ENCODE measurements at regions not wholly inside any gene's neighbourhood (a gene's known extent, or its start where the extent isn't known, plus 50 kb on each side); places are given as distances from the start of the nearest gene placed in this dataset.

DNA sequence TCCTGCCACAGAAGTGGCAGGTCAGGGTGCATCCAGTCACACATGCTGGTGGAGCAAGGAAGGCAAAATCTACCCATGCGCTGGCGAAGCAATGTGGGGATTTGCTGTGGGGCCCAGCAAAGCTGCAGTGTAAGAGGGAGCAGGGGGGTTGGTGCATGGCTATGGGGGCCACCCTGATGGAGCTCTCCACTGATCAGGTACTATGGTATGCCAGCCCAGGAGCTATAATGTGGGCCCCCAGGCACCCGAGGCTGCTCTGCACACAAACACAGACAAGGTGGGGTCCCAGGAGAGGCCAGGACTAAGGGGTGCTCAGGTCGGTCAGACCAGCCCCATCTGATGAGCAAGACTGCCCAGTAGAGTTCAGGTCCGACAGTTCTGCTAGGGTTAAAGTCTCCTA is 213.5 kb downstream of the ZC3H11B start:
- DNase-seq (ENCODE audit: low spot score), result no peak

GRCh38 chr1:219398815-219399396 is 214.0 kb downstream of the ZC3H11B start:
- no peak for DNase-seq (ENCODE audit: low spot score)

DNA sequence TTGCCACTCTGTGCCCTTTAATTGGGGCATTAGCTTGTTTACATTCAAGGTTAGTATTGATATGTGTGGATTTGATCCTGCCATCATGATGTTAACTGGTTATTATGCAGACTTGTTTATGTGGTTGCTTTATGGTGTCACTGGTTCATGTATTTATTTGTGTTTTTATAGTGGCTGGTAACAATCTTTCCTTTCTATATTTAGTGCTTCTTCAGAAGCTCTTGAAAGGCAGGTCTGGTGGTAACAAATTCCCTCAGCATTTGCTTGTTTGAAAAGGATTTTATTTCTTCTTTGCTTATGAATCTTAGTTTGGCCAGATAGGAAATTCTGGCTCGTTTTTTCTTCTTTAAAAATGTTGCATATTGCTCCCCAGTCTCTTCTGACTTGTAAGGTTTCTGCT is 215.4 kb downstream of the ZC3H11B start:
- no peak for DNase-seq (ENCODE audit: low spot score)

DNA sequence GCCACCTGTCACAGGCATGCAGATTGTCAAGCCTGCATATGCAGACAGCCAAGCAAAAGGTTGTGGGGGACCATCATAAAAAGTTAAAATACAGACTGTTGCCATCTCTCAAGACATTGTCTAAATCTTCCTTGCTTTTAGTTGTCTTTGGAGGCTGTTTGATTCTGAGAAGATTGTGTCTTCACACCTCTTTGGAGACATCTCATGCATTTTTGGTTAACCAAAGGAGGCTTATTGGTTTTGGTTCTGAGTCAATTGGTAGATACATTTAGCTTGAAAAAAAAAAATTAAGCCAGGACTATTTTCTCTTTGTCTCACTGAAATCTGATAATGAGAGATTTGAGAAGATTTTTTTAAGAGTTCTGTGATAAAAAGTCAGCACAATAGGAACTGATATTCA is 217.6 kb downstream of the LYPLAL1 start:
- no peak for DNase-seq (ENCODE audit: low spot score)

GRCh38 chr1:219387211-219387610 is 213.5 kb downstream of the LYPLAL1 start:
- no peak for DNase-seq (ENCODE audit: low spot score)

DNA sequence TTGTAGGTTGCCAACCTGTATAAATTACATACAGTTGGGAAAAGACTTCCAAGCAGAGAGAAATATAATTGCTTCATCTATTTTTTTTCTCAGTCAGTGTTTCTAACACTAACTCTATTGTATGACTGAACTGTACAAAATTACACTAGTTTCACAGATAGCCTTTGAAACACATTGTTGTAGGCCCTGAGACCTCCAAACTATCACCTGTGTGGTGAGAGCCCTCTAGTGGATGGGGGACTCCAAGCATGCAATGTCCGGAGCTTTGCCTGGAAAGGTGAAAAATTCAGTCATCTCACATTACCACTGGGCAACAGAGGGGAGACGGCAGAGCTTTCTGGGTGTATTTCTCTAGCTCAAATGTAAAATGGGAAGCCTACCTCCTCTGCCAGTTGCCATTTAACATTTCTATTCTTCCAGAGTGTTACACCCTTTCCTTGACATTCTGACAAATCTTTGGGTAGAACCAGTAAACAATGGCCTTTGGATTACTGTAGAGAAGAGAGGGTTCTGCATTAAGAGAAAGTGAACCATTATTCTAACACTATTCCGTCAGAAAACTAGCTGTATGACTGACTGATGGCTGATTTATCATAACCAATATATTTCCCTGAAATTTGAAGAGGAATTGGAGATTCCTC is 212.2 kb downstream of the LYPLAL1 start:
- peak; percentile 55 for DNase-seq (ENCODE audit: low spot score)

- DNase-seq (ENCODE audit: low spot score), result no peak
Observed at GRCh38 chr1:219383281-219383680, 209.6 kb downstream of the LYPLAL1 start.

GRCh38 chr1:219381396-219381795 is 207.7 kb downstream of the LYPLAL1 start:
- no peak for DNase-seq (ENCODE audit: low spot score)

- DNase-seq (ENCODE audit: low spot score), result no peak
Observed at GRCh38 chr1:219380463-219380862, 206.8 kb downstream of the LYPLAL1 start.

DNA sequence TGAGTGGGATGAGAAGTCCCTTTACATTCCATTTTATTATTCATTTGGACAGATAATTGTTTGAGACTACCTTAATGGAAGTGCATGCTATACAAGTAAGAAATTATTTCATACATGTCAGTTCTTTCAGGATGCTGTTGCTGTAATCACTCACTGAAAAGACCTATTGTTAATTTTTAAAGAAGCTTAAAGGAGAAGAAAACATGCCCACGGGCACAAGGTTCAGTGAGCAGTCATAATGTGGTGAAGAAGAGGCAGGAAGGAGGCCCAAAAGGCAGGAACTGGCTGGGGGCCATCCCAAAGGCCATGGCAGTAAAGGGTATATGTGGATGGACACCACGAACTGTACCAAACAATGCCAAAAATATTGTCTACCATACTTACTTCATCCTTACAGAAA is 206.0 kb downstream of the LYPLAL1 start:
- no peak for DNase-seq (ENCODE audit: low spot score)

- no peak for DNase-seq (ENCODE audit: low spot score)
Observed at GRCh38 chr1:219374636-219375035, 201.0 kb downstream of the LYPLAL1 start.

DNA sequence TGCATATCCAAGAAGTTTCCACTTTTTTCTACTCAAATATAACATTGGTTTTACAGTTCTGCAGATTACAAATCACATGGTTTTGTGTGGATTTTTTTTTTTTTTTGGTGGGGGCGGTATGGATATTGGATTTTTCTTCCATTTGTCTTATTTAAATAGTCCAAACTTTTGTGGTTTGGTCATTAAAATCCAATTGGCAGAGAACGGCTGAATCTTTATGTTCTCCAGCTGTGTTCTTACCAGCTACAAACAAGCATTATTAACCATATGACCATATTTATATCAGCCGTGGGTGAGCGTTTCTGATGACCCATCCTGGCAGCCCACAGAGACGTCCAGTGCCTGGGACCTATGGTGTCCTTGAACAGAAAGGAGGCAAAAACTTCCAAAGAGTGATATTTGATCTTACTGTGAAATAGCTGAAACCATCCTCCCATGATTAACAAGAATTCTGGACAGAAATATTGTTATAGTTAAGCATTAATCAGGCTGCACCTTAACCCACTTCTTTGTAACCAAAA is 200.4 kb downstream of the LYPLAL1 start:
- DNase-seq (ENCODE audit: low spot score), result no peak

GRCh38 chr1:219373616-219373935 is 199.9 kb downstream of the LYPLAL1 start:
- no peak for DNase-seq (ENCODE audit: low spot score)

GRCh38 chr1:219372916-219373615 is 199.4 kb downstream of the LYPLAL1 start:
- no peak for DNase-seq (ENCODE audit: low spot score)

GRCh38 chr1:219371471-219371870 is 197.8 kb downstream of the LYPLAL1 start:
- no peak for DNase-seq (ENCODE audit: low spot score)

GRCh38 chr1:219367496-219367895 is 193.8 kb downstream of the LYPLAL1 start:
- no peak for DNase-seq (ENCODE audit: low spot score)

DNA sequence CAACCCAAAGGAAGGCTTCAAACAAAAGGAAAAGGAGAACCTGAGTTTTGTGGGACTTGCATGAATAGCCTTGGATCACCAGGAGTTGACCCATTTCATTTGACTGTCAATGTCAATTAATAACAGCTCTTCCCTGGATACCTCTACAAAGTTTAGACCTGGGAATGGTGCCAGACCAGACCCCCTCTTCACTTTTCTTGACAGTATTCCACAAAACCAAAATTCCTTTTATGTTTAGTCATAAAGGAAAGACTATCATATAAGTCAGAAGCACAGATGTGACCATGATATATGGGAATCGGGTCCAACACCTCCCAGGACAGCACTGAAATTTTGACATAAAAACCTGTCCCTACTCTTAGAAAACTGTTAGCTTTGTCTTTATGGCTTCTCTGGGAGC is 191.8 kb downstream of the LYPLAL1 start:
- DNase-seq (ENCODE audit: low spot score), result no peak

- DNase-seq (ENCODE audit: low spot score), result no peak
Observed at GRCh38 chr1:219362702-219363101, 189.0 kb downstream of the LYPLAL1 start.

- no peak for DNase-seq (ENCODE audit: low spot score)
Observed at GRCh38 chr1:219359126-219359525, 185.4 kb downstream of the LYPLAL1 start.

GRCh38 chr1:219358080-219358479 is 184.4 kb downstream of the LYPLAL1 start:
- no peak for DNase-seq (ENCODE audit: low spot score)

GRCh38 chr1:219354962-219355361 is 181.3 kb downstream of the LYPLAL1 start:
- no peak for DNase-seq (ENCODE audit: low spot score)

DNA sequence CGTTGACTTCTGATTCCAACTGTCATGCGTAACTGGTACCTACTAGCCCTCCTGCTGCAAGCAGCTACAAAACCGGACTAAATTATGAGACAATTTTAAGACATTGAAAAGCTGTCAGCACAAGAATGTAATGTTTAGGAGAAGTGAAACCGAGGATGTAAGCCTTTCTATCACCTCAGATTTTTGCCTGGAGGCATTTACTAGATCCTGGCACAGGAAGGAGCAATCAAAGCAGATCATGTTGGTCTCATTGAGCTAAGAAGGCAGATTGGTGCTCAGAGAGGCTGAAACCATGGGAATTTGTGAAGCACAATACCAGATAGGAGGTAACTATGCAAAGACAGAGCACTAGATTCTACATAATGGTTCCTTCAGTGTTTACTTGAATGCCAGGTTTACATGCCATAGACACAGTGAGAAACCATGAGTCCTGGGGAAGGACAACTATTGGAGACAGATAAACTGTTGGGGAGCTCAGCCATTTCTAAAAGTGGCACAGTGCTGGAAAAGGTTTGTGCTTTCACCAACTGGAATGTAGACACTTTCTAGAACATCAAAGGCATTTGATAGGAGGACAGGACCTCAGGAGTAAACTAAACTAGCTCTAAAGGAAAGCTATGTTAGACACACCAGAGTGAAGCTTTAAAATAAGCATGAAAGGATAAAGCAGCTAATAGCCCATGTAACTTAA is 179.4 kb downstream of the LYPLAL1 start:
- DNase-seq (ENCODE audit: low spot score), result no peak
